Progenitor cell of endocrine pancreas (in vitro differentiated cells): ENCODE measurements at regions not wholly inside any gene's neighbourhood (a gene's known extent, or its start where the extent isn't known, plus 50 kb on each side); places are given as distances from the start of the nearest gene placed in this dataset.

Experiments used
- DNase-seq: peaks from one replicate; pipeline ENCODE4 v3.0.0; 2021; ENCODE audit warnings: low spot score; ENCODE audit not compliant: unreplicated experiment
- H3K27ac Mint-ChIP-seq: 2 replicates; pipeline ENCODE4 v1.8.0; 2021; ENCODE audit warnings: mild to moderate bottlenecking, moderate library complexity, mixed read lengths
- H3K27me3 Mint-ChIP-seq: 2 replicates; pipeline ENCODE4 v1.8.0; 2021; ENCODE audit warnings: mixed read lengths
- H3K36me3 Mint-ChIP-seq: 2 replicates; pipeline ENCODE4 v1.8.0; 2022; ENCODE audit warnings: mixed read lengths; ENCODE audit not compliant: insufficient read depth
- H3K4me1 Mint-ChIP-seq: 2 replicates; pipeline ENCODE4 v1.8.0; 2021; ENCODE audit warnings: low read depth, mixed read lengths
- H3K4me3 Mint-ChIP-seq: 2 replicates; pipeline ENCODE4 v1.8.0; 2021; ENCODE audit warnings: low read depth, mild to moderate bottlenecking, moderate library complexity, mixed read lengths
- H3K9me3 Mint-ChIP-seq: 2 replicates; pipeline ENCODE4 v1.8.0; 2021; ENCODE audit warnings: low read depth, mixed read lengths
- CTCF ChIP-seq: fragments of 200-600 bp; sonication (generic); IDR thresholded peaks from one replicate; pipeline ENCODE4 v1.5.0; 2021; ENCODE audit warnings: antibody characterized with exemption, mild to moderate bottlenecking; ENCODE audit not compliant: unreplicated experiment

GRCh38 chr5:101806410-101806809 is 489.7 kb downstream of the SLCO4C1 start:
- Mint-ChIP-seq H3K27me3 (no peaks in the 10 kb centered on the region), H3K9me3 (peaks cover 5% of the 10 kb centered on the region), H3K4me3 (no peak overlapping the region), H3K4me1 (no peaks in the 10 kb centered on the region), H3K27ac (no peak overlapping the region), H3K36me3 (no peaks in the 10 kb centered on the region)
- TF ChIP-seq CTCF = no peak
- DNase-seq = no peak

GRCh38 chr5:101796427-101796826 is 499.7 kb downstream of the SLCO4C1 start:
- Mint-ChIP-seq H3K27ac (no peak overlapping the region), H3K9me3 (no peaks in the 10 kb centered on the region), H3K4me1 (peaks cover 4% of the 10 kb centered on the region), H3K4me3 (no peak overlapping the region), H3K36me3 (no peaks in the 10 kb centered on the region), H3K27me3 (no peaks in the 10 kb centered on the region)
- no peak for DNase-seq
- TF ChIP-seq CTCF = no peak

GRCh38 chr5:101788797-101789196 is 507.3 kb downstream of the SLCO4C1 start:
- no peaks in the 10 kb centered on the region for H3K36me3 Mint-ChIP-seq
- H3K9me3 Mint-ChIP-seq = no peaks in the 10 kb centered on the region
- H3K27me3 Mint-ChIP-seq = peaks cover 1% of the 10 kb centered on the region
- no peak for DNase-seq
- H3K4me3 Mint-ChIP-seq = no peak overlapping the region
- H3K4me1 Mint-ChIP-seq = no peaks in the 10 kb centered on the region
- no peak for TF ChIP-seq CTCF
- H3K27ac Mint-ChIP-seq = no peak overlapping the region

- no peak overlapping the region for H3K4me3 Mint-ChIP-seq
- no peak for TF ChIP-seq CTCF
- H3K9me3 Mint-ChIP-seq = no peaks in the 10 kb centered on the region
- no peaks in the 10 kb centered on the region for H3K4me1 Mint-ChIP-seq
- no peak for DNase-seq
- no peak overlapping the region for H3K27ac Mint-ChIP-seq
- no peaks in the 10 kb centered on the region for H3K36me3 Mint-ChIP-seq
- peaks cover 9% of the 10 kb centered on the region for H3K27me3 Mint-ChIP-seq
Measured at GRCh38 chr5:101785090-101785489, 511.0 kb downstream of the SLCO4C1 start.

GRCh38 chr5:101783241-101784013 is 512.7 kb downstream of the SLCO4C1 start:
- TF ChIP-seq CTCF = no peak
- H3K27me3 Mint-ChIP-seq = peaks cover 9% of the 10 kb centered on the region
- H3K27ac Mint-ChIP-seq = no peak overlapping the region
- no peak for DNase-seq
- H3K9me3 Mint-ChIP-seq = peaks cover 3% of the 10 kb centered on the region
- H3K36me3 Mint-ChIP-seq = no peaks in the 10 kb centered on the region
- H3K4me1 Mint-ChIP-seq = no peaks in the 10 kb centered on the region
- H3K4me3 Mint-ChIP-seq = no peak overlapping the region
